Activated CD4-positive, alpha-beta T cell treated with anti-CD3 and anti-CD28 coated beads, Interleukin-2, amount 10 ng/mL, durations not matched to agents 7 days and 5 days (primary cell): ENCODE measurements at regions not wholly inside any gene's neighbourhood (a gene's known extent, or its start where the extent isn't known, plus 50 kb on each side); places are given as distances from the start of the nearest gene placed in this dataset.
"Not testable (repeated sequence)": the region's sequence is repeated elsewhere in the genome, so short reads cannot be mapped to it uniquely, and the experiment has no call there.

ENCODE experiments used
- CTCF ChIA-PET: fragments of 350-600 bp; sonication (Branson Sonifier 250); formaldehyde crosslinking; loops from one replicate; lab custom pipeline; 2021; ENCODE audit warnings: antibody characterized with exemption; lab: Charles Lee
- POLR2A ChIA-PET: fragments of 350-600 bp; sonication (Branson Sonifier 250); formaldehyde crosslinking; loops from one replicate; lab custom pipeline; 2021; ENCODE audit warnings: antibody characterized with exemption; lab: Charles Lee
- DNase-seq: peaks from one replicate; pipeline ENCODE4 v3.0.0-alpha.2; 2020
- H3K27ac Mint-ChIP-seq: one replicate; pipeline ENCODE4 v1.8.0; 2021; ENCODE audit warnings: mild to moderate bottlenecking, moderate library complexity, mixed read lengths
- H3K27me3 Mint-ChIP-seq: one replicate; pipeline ENCODE4 v1.8.0; 2021; ENCODE audit warnings: mixed read lengths
- H3K36me3 Mint-ChIP-seq: one replicate; pipeline ENCODE4 v1.8.0; 2021; ENCODE audit warnings: low read depth, mixed read lengths
- H3K4me1 Mint-ChIP-seq: one replicate; pipeline ENCODE4 v1.8.0; 2021; ENCODE audit warnings: mixed read lengths
- H3K4me3 Mint-ChIP-seq: one replicate; pipeline ENCODE4 v1.8.0; 2021; ENCODE audit warnings: mild to moderate bottlenecking, moderate library complexity, mixed read lengths
- H3K9me3 Mint-ChIP-seq: one replicate; pipeline ENCODE4 v1.8.0; 2021; ENCODE audit warnings: mixed read lengths

DNA sequence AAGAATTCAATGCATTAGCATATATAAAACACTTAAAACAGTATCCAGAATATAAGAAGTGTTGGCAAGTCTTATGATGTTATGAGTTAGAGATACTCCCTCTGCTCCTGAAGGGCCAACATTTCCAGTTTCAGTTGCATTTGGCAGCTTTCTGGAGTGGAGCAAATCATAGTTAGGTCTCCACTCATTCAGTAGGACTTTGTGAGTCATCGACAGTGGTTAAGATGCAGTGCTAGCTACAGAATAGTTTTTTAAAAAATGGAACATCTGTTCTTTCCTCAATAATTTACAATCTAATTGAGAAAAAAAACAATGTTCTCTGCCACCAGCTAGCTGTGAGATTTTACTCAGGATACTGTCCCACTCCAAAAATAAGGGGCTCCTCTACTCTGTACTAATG, 389.1 kb downstream of the HLX start:
- Mint-ChIP-seq H3K4me1 (no peaks in the 10 kb centered on the region), H3K27ac (no peak overlapping the region), H3K4me3 (no peak overlapping the region), H3K27me3 (no peaks in the 10 kb centered on the region), H3K9me3 (peaks cover 3% of the 10 kb centered on the region), H3K36me3 (no peaks in the 10 kb centered on the region)
- no peak for DNase-seq
- POLR2A ChIA-PET = no interaction called here
- CTCF ChIA-PET = no interaction called here

DNA sequence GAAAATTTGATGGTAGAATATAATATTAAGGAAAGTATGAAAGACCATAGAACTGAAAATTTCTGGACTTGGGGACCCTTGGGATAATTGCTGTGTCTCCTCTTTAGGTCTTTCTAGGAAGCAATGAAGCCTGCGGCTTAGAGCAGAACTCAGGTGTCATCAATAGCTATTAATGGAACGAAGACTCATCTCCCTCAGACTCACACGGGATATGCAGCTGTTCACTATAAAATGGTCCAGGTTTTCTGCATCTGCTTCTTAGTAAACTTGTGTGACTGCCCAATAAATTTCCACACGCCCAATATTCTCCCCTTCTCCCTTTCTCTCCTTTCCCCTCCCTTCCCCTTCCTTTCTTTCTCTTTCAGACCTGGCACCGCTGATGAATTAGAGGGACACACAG, 392.5 kb downstream of the HLX start:
- no peak overlapping the region for H3K27ac Mint-ChIP-seq
- H3K4me3 Mint-ChIP-seq = no peak overlapping the region
- no peaks in the 10 kb centered on the region for H3K9me3 Mint-ChIP-seq
- no peak for DNase-seq
- ChIA-PET POLR2A (no interaction called here), CTCF (no interaction called here)
- no peaks in the 10 kb centered on the region for H3K27me3 Mint-ChIP-seq
- H3K36me3 Mint-ChIP-seq = no peaks in the 10 kb centered on the region
- H3K4me1 Mint-ChIP-seq = no peaks in the 10 kb centered on the region

DNA sequence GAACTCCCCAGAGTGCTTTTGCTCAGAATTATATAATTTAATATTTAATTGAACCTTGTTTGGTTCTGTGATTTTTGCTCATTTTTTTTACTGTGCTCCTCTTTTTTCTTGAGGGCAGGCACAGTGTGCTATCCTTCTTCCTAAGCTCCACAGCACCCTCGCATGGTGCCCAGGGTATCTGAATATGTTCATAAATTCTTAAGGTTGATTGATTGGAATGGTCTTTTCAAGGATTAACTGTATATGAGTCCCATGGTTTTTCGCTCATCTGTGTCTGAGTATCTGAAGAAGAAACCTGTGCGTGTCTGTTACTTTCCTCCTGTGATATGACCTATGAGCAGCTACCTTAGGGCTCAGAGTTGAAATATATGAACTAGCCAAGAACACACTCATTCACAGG, 393.7 kb downstream of the HLX start:
- CTCF ChIA-PET = interaction anchor here (0.9 to 1.0 kb wide), 2 partner anchors 9 to 1052 kb away, joined by 3 to 4 read pairs; no protein-coding TSS in a partner anchor
- POLR2A ChIA-PET = no interaction called here

DNA sequence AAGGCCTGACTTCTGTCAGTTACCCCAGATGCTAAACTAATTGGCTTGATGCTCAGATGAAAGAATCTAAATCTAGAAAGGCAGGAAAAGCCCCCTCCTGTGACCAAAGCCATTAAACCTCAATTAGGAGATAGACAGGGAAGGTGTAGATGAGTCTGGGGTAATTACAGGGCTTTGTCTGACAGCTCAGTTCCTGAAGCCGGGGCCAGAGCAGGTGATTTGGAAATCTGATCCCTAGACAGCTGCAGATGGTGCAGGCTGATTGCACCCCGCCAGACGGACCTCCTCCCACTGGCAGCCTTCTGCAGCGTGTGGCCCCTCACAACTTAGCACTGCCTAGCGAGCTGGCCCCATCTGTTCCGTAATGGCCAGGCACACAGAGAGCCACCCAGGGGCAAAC, 395.1 kb downstream of the HLX start:
- no peak overlapping the region for H3K27ac Mint-ChIP-seq
- ChIA-PET CTCF (interaction anchor here (0.6 kb wide), 1 partner anchor 38 kb away, joined by 3 read pairs; no protein-coding TSS in a partner anchor), POLR2A (no interaction called here)
- no peaks in the 10 kb centered on the region for H3K4me1 Mint-ChIP-seq
- H3K36me3 Mint-ChIP-seq = no peaks in the 10 kb centered on the region
- no peaks in the 10 kb centered on the region for H3K9me3 Mint-ChIP-seq
- no peak overlapping the region for H3K4me3 Mint-ChIP-seq
- DNase-seq = no peak
- H3K27me3 Mint-ChIP-seq = peaks cover 1% of the 10 kb centered on the region

More for the DNA sequence above, 393.7 kb downstream of the HLX start:
- H3K27me3 Mint-ChIP-seq = no peaks in the 10 kb centered on the region
- no peak overlapping the region for H3K27ac Mint-ChIP-seq
- no peaks in the 10 kb centered on the region for H3K36me3 Mint-ChIP-seq
- no peaks in the 10 kb centered on the region for H3K9me3 Mint-ChIP-seq
- DNase-seq = no peak
- H3K4me3 Mint-ChIP-seq = no peak overlapping the region
- no peaks in the 10 kb centered on the region for H3K4me1 Mint-ChIP-seq

DNA sequence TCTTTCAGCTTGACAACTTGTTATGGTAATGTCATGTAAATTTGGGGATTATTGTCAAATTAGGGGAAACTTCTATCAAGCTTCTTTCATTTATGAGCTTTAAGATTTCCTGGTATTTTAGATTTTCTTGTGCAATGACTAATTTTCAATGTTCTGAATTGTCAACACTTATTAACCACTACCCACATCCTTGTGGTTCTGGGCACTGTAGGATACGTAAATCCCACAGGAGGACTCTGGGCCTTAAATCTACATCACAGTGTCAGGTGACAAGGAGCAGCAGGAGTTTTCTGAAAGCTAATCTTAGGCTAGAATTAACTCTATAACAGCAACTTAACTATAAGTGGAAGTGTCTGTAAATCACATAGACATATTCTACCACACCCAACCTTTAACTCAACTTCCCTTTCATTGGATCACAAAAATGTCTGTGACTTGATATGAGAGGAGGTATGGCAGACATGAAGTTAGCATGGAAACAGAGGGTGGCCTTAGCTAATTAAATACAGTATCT, 397.7 kb downstream of the HLX start:
- no peaks in the 10 kb centered on the region for H3K9me3 Mint-ChIP-seq
- DNase-seq = no peak
- H3K4me3 Mint-ChIP-seq = no peak overlapping the region
- H3K27me3 Mint-ChIP-seq = peaks cover 1% of the 10 kb centered on the region
- ChIA-PET POLR2A (no interaction called here), CTCF (interaction anchor here (1.5 kb wide), 1 partner anchor 13 kb away, joined by 4 read pairs; no protein-coding TSS in a partner anchor)
- H3K4me1 Mint-ChIP-seq = no peaks in the 10 kb centered on the region
- no peak overlapping the region for H3K27ac Mint-ChIP-seq
- no peaks in the 10 kb centered on the region for H3K36me3 Mint-ChIP-seq

DNA sequence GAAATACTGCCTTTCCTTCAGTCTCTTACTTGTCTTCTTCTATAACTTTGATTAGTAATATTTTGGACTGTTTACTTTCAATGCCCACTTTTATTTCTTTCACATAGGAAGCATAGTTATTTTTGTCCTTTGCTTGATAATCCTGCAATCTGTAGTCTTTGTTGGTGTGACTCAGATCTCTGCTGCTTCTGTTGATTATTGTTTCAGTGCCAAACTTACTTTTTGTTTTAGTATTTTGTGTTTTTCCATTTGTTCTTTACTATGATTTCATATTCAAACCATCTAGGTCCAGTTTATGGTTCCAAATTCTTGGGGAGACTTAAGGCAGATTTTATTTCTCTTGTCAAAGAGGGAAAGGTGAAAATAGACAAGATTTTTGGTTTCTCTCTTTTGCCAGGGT, 399.9 kb downstream of the HLX start:
- Mint-ChIP-seq H3K36me3 (no peaks in the 10 kb centered on the region), H3K4me3 (no peak overlapping the region), H3K27ac (no peak overlapping the region), H3K4me1 (no peaks in the 10 kb centered on the region), H3K9me3 (no peaks in the 10 kb centered on the region), H3K27me3 (peaks cover 1% of the 10 kb centered on the region)
- POLR2A ChIA-PET = no interaction called here
- CTCF ChIA-PET = no interaction called here
- DNase-seq = no peak

DNA sequence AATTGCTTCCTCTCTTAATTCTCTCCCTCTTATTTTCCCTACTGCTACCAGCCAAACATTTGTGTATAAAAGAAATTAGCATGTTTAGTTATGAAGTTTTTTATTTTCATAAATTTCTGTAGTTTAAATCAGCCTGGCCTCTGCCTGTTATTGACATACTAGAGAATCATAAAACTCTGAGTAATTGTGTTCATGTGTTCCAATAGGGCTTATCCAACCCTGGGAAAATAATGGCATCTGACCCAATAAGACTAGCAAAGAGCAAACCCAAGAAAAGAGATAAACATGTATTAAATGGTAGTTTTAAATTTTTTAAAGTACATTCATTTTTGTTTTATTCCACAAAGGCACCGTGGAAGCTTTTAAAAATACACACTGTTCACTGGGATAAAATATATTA, 404.3 kb downstream of the HLX start:
- H3K4me3 Mint-ChIP-seq = no peak overlapping the region
- H3K9me3 Mint-ChIP-seq = no peaks in the 10 kb centered on the region
- DNase-seq = no peak
- POLR2A ChIA-PET = no interaction called here
- no peaks in the 10 kb centered on the region for H3K4me1 Mint-ChIP-seq
- no peak overlapping the region for H3K27ac Mint-ChIP-seq
- H3K27me3 Mint-ChIP-seq = peaks cover 1% of the 10 kb centered on the region
- CTCF ChIA-PET = no interaction called here
- H3K36me3 Mint-ChIP-seq = no peaks in the 10 kb centered on the region

DNA sequence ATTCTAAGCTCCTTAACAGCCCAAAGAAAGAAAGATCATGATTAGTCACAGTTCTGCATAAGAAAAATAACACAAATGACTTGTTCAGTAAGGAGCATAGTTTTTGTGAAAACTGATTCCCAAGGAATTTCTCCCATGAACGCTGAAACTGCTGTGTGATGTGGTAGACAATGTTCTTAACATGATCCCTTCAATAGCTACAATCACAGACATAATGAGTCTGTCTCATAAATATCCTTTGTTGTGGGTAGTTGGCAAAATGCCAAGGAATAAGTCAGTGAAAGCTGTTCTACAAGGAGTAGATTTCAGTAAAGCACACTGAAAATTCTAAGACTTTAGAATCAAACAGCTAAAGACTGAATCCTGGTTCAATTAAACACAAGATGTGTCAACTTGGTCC, 404.8 kb downstream of the HLX start:
- Mint-ChIP-seq H3K27me3 (peaks cover 1% of the 10 kb centered on the region), H3K9me3 (no peaks in the 10 kb centered on the region), H3K36me3 (no peaks in the 10 kb centered on the region), H3K4me1 (no peaks in the 10 kb centered on the region), H3K4me3 (no peak overlapping the region), H3K27ac (no peak overlapping the region)
- no peak for DNase-seq
- ChIA-PET CTCF (no interaction called here), POLR2A (no interaction called here)

DNA sequence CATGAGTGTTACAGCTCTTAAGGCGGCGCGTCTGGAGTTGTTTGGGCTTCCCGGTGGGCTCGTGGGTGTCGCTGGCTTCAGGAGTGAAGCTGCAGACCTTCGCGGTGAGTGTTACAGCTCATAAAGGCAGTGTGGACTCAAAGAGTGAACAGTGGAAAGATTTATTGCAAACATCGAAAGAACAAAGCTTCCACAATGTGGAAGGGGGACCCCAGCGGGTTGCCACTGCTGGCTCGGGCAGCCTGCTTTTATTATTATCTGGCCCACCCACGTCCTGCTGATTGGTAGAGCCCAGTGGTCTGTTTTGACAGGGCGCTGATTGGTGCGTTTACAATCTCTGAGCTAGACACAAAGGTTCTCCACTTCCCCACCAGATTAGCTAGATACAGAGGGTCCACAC, 405.7 kb downstream of the HLX start:
- H3K36me3 Mint-ChIP-seq, H3K27ac Mint-ChIP-seq, H3K4me3 Mint-ChIP-seq, POLR2A ChIA-PET, DNase-seq, H3K9me3 Mint-ChIP-seq, CTCF ChIA-PET, H3K4me1 Mint-ChIP-seq, H3K27me3 Mint-ChIP-seq: not testable (repeated sequence)

DNA sequence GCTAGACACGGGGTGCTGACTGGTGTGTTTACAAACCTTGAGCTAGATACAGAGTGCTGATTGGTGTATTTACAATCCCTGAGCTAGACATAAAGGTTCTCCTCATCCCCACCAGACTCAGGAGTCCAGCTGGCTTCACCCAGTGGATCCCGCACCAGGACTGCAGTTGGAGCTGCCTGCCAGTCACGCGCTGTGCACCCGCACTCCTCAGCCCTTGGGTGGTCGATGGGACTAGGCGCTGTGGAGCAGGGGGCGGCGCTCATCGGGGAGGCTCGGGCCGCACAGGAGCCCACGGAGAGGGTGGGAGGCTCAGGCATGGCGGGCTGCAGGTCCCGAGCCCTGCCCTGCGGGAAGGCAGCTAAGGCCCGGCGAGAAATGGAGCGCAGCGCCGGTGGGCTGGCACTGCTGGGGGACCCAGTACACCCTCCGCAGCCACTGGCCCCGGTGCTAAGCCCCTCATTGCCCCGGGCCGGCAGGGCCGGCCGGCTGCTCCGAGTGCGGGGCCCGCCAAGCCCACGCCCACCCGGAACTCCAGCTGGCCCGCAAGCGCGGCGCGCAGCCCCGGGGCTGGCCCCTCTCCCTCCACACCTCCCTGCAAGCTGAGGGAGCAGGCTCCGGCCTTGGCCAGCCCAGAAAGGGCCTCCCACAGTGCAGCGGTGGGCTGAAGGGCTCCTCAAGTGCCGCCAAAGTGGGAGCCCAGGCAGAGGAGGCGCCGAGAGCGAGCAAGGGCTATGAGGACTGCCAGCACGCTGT, 406.4 kb downstream of the HLX start:
- H3K4me3 Mint-ChIP-seq, H3K27me3 Mint-ChIP-seq, H3K9me3 Mint-ChIP-seq, POLR2A ChIA-PET, H3K36me3 Mint-ChIP-seq, CTCF ChIA-PET, H3K4me1 Mint-ChIP-seq, DNase-seq, H3K27ac Mint-ChIP-seq: not testable (repeated sequence)

DNA sequence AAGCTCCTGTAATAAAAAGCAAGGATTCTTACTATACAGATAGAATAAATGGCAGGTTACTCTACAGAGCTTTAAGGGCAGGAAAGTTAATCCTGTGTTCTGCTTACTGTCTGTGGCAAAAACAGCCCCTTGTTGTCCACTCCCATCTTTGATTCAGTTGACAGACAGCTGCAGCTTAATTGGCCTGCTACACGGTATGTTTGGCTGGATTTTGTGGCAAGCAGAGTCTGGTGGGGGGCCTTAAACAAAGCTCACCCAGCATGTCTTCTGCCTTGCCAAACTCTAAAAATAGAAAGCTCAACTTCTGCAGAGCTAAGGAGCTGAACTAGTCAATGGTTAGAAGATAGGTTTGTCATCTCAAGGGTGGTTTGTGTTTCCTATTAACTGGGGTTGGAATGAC, 407.2 kb downstream of the HLX start:
- Mint-ChIP-seq H3K4me3 (no peak overlapping the region), H3K9me3 (no peaks in the 10 kb centered on the region), H3K4me1 (no peaks in the 10 kb centered on the region), H3K36me3 (no peaks in the 10 kb centered on the region), H3K27me3 (no peaks in the 10 kb centered on the region), H3K27ac (no peak overlapping the region)
- ChIA-PET CTCF (no interaction called here), POLR2A (no interaction called here)
- no peak for DNase-seq

DNA sequence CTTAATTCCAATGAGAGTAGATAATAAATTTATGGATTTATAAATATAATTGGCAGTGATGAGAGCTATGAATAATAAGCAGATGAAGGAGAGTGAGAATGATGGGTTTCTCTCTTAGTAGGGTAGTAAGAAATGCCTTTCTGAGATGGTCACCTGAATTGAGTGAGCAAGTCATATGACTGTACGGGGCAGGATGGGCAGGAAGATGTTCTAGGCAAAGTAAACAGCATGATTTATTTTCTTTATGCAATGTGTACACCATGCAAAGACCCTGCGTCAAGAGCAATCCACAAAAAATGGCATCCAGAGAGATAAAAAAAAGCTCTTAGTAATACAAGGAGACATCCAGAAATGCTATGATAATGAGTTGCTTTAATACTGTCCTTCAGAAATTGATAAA, 409.9 kb downstream of the HLX start:
- H3K4me3 Mint-ChIP-seq = no peak overlapping the region
- H3K27me3 Mint-ChIP-seq = no peaks in the 10 kb centered on the region
- no peak overlapping the region for H3K27ac Mint-ChIP-seq
- no peak for DNase-seq
- ChIA-PET CTCF (no interaction called here), POLR2A (no interaction called here)
- H3K9me3 Mint-ChIP-seq = no peaks in the 10 kb centered on the region
- H3K4me1 Mint-ChIP-seq = no peaks in the 10 kb centered on the region
- no peaks in the 10 kb centered on the region for H3K36me3 Mint-ChIP-seq

DNA sequence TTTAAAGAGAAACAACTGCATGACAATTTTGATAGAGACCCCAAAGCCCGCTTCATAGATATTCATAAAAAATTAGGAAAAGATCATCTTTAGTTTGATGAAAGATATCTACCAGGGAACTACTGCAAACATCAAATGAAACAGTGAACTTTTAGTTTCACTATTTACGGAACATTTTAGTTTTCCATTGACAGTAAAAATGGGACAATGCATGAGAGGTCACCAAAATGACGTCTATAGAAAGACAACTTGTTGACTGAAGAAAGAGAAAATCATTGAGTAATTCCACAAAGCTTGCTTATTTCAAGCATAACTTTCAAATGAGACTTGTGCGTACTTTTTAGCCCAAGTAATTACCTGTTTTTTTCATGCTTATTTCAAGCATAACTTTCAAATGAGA, 411.4 kb downstream of the HLX start:
- ChIA-PET POLR2A (no interaction called here), CTCF (interaction anchor here (1.4 kb wide), 1 partner anchor 33 kb away, joined by 3 read pairs; no protein-coding TSS in a partner anchor)
- Mint-ChIP-seq H3K4me1 (no peaks in the 10 kb centered on the region), H3K27me3 (no peaks in the 10 kb centered on the region), H3K4me3 (no peak overlapping the region), H3K36me3 (no peaks in the 10 kb centered on the region), H3K9me3 (no peaks in the 10 kb centered on the region), H3K27ac (no peak overlapping the region)
- DNase-seq = no peak

DNA sequence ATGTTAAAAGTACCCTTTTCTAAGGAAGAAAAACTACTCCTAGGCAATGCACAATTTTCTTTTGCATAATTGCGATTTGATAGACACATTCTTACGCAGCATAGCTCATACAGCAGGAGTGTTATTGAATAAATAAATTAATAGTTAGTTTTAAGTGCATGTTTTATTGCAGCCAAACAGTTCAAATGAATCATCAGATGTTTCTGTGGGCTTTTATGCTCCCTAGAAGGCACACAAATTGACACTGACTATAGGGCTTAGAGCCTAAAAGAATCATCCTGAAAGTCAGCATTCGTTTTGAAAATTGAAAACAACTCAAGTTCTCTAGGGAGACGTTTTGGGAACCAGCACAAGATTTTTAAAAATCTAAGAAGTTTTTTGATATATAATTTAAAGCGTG, 411.9 kb downstream of the HLX start:
- Mint-ChIP-seq H3K4me3 (no peak overlapping the region), H3K9me3 (no peaks in the 10 kb centered on the region), H3K4me1 (no peaks in the 10 kb centered on the region), H3K36me3 (no peaks in the 10 kb centered on the region), H3K27me3 (no peaks in the 10 kb centered on the region), H3K27ac (no peak overlapping the region)
- ChIA-PET POLR2A (no interaction called here), CTCF (interaction anchor here (1.4 kb wide), 1 partner anchor 33 kb away, joined by 3 read pairs; no protein-coding TSS in a partner anchor)
- DNase-seq = no peak
